ENCODE measurements at regions not wholly inside any gene's neighbourhood (a gene's known extent, or its start where the extent isn't known, plus 50 kb on each side); places are given as distances from the start of the nearest gene placed in this dataset.

DNA sequence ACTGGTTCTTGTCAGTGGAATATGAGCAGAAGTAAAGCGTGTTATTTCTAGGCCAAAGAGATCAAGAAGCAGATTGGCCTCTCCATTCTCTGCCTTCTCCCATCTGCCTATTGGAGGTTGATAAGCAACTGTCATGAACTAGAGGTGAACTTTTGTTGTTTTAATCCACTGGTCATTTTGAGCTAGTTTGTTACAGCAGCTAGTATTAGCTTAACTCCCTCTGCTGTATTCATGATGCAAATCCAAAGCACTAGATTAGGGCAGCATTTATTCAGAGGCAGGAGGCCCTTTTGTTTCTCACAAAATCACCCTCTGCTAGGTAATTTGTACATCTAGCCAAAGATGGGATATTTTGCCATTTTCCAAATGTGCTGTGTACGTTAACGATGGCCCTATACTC lies 97.3 kb upstream of the DPT start:
- H3K4me3 ChIP-seq (ENCODE audit: low read depth, low read length), result no peak overlapping the region
- H3K36me3 ChIP-seq (ENCODE audit: control insufficient read depth, insufficient read depth, low read length), result no peaks in the 10 kb centered on the region
- no peak for DNase-seq (ENCODE audit: low read depth)
- TF ChIP-seq, protein P1, sequence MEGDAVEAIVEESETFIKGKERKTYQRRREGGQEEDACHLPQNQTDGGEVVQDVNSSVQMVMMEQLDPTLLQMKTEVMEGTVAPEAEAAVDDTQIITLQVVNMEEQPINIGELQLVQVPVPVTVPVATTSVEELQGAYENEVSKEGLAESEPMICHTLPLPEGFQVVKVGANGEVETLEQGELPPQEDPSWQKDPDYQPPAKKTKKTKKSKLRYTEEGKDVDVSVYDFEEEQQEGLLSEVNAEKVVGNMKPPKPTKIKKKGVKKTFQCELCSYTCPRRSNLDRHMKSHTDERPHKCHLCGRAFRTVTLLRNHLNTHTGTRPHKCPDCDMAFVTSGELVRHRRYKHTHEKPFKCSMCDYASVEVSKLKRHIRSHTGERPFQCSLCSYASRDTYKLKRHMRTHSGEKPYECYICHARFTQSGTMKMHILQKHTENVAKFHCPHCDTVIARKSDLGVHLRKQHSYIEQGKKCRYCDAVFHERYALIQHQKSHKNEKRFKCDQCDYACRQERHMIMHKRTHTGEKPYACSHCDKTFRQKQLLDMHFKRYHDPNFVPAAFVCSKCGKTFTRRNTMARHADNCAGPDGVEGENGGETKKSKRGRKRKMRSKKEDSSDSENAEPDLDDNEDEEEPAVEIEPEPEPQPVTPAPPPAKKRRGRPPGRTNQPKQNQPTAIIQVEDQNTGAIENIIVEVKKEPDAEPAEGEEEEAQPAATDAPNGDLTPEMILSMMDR (IDR thresholded peaks at IDR 0.05; ENCODE audit: insufficient read depth, low read length, poor library complexity, severe bottlenecking), result no peak
- no peaks in the 10 kb centered on the region for H3K27me3 ChIP-seq (ENCODE audit: control insufficient read depth, insufficient read depth, low read length)

DNA sequence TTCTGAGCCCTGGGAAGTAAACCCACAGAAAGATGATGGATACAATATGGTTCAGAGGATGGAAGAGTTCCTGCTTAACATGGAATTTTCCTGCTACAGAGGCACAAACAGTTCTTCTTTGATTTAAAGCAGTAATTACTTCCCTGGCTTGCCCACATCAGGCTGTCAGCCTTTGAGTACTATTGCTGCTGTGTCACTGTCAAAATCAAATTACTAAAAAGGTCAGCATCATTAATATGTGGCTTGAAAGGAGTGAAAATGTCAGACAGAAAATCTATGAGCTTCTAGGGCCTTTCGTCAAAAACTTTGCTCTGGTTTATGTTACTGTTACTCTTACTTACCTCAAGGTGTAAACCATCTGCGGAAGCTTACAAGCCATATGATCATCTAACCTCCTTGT lies 98.6 kb upstream of the DPT start:
- TF ChIP-seq, protein P1 (IDR thresholded peaks at IDR 0.05; ENCODE audit: insufficient read depth, low read length, poor library complexity, severe bottlenecking), result no peak
- H3K36me3 ChIP-seq (ENCODE audit: control insufficient read depth, insufficient read depth, low read length), result no peaks in the 10 kb centered on the region
- H3K4me3 ChIP-seq (ENCODE audit: low read depth, low read length), result no peak overlapping the region
- DNase-seq (ENCODE audit: low read depth), result no peak
- H3K27me3 ChIP-seq (ENCODE audit: control insufficient read depth, insufficient read depth, low read length), result no peaks in the 10 kb centered on the region

DNA sequence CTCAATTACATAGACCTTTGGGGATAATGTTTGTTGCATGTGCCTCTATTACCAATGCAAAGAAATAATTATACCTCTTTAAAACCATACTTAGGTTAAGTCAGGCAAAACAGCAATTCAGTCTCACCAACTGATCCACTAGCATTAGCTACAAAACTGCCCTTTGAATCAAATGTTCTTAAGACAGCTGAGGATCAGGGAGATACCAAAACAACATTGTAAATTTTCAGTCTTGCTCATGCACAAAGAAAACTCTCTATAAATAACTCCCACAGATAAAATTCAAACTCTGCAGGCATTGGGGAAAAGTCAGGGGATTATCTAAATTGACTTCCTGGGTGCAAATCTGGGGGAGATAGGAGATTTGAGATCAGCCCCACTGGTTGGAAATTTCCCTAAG lies 100.9 kb upstream of the DPT start:
- TF ChIP-seq, protein P1 (IDR thresholded peaks at IDR 0.05; ENCODE audit: insufficient read depth, low read length, poor library complexity, severe bottlenecking), result no peak
- Histone ChIP-seq H3K27me3 (ENCODE audit: control insufficient read depth, insufficient read depth, low read length) (no peaks in the 10 kb centered on the region), H3K36me3 (ENCODE audit: control insufficient read depth, insufficient read depth, low read length) (no peaks in the 10 kb centered on the region), H3K4me3 (ENCODE audit: low read depth, low read length) (no peak overlapping the region)
- no peak for DNase-seq (ENCODE audit: low read depth)

DNA sequence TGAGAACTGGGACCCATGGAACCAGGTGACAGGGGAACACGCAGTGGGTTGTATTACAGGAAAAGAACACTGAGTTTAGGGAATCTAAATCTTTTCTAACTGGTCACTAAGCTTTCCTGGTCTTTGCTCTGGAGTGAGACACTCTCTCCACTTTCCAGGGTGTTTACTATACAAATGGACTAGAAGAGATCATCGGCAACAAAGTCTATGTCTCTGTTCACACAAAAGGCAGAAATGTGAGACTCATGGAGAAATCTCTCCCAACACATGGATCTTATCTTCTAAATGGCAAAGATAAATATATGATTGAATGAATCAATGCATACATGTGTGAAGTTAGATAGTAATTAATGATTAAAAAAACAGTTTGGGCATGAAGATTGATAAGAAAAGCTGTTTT lies 101.6 kb upstream of the DPT start:
- DNase-seq (ENCODE audit: low read depth), result no peak
- Histone ChIP-seq H3K4me3 (ENCODE audit: low read depth, low read length) (no peak overlapping the region), H3K27me3 (ENCODE audit: control insufficient read depth, insufficient read depth, low read length) (no peaks in the 10 kb centered on the region), H3K36me3 (ENCODE audit: control insufficient read depth, insufficient read depth, low read length) (no peaks in the 10 kb centered on the region)
- TF ChIP-seq, protein P1 (IDR thresholded peaks at IDR 0.05; ENCODE audit: insufficient read depth, low read length, poor library complexity, severe bottlenecking), result no peak

DNA sequence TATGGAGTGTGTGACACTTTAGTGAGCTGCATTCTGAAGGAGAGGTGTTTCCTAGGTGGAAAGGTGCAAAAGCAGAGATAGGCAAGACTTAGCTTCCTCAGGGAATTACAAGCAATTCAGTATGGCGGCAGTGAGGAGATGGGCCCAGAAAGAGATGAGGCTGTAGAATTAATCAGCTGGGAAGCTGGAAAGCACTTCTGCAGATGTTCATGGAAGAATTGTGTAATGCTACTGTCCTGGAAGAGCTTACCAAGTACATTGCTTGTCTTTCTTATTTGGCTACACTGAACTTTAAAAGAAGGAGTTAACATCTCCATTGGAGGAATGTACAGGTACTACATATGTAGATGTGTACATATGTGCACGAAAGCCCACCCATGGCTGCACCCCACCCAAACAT lies 103.7 kb upstream of the DPT start:
- no peaks in the 10 kb centered on the region for H3K27me3 ChIP-seq (ENCODE audit: control insufficient read depth, insufficient read depth, low read length)

DNA sequence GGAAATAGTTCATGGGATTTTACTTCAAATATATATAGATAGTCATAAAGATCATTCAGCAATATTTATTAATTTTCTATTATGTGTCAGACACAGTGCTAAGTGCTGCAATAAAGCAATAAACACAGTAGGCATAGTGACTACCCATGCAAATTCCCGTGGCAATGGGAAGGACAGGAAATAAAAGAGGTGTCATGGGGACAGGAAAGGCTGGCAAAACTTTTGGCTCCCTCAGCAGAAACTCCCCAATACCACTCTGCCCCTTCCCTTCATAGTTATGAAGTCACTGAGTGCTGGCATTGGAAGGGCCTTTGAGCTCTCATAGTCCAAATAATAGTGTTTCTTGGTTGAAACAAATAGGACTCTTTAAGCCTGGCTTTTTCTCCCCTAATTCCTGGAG lies 104.4 kb upstream of the DPT start:
- Histone ChIP-seq H3K4me3 (ENCODE audit: low read depth, low read length) (no peak overlapping the region), H3K36me3 (ENCODE audit: control insufficient read depth, insufficient read depth, low read length) (no peaks in the 10 kb centered on the region), H3K27me3 (ENCODE audit: control insufficient read depth, insufficient read depth, low read length) (no peaks in the 10 kb centered on the region)
- TF ChIP-seq, protein P1 (IDR thresholded peaks at IDR 0.05; ENCODE audit: insufficient read depth, low read length, poor library complexity, severe bottlenecking), result no peak
- DNase-seq (ENCODE audit: low read depth), result no peak

More for the DNA sequence above, 103.7 kb upstream of the DPT start:
- Histone ChIP-seq H3K4me3 (ENCODE audit: low read depth, low read length) (no peak overlapping the region), H3K36me3 (ENCODE audit: control insufficient read depth, insufficient read depth, low read length) (no peaks in the 10 kb centered on the region)
- no peak for DNase-seq (ENCODE audit: low read depth)
- TF ChIP-seq, protein P1 (IDR thresholded peaks at IDR 0.05; ENCODE audit: insufficient read depth, low read length, poor library complexity, severe bottlenecking), result no peak
